HepG2 (cell line): ENCODE measurements at regions not wholly inside any gene's neighbourhood (a gene's known extent, or its start where the extent isn't known, plus 50 kb on each side); places are given as distances from the start of the nearest gene placed in this dataset.

Experiments
- ATAC-seq: fragments of 200-7000 bp; cut with Tn5 transposase; 3 replicates; pipeline ENCODE4 v1.9.1; 2020; ENCODE audit warnings: mild to moderate bottlenecking, moderate library complexity
- BruUV-seq: library from RNA; stranded (reverse); fragments of 400-500 nt; replicated peaks from 2 replicates; lab custom pipeline; 2021; lab: Mats Ljungman, UMichigan
- CTCF ChIA-PET: fragments of 300-600 bp; formaldehyde crosslinking; extraction: SDS; loops from one replicate; lab custom pipeline; 2021; ENCODE audit warnings: low total read pairs, inconsistent platforms, low intra/inter-chr PET ratio; lab: Yijun Ruan, JAX
- POLR2A ChIA-PET: fragments of 350-600 bp; sonication (Branson Sonifier 250); formaldehyde crosslinking; loops from one replicate; lab custom pipeline; 2020; ENCODE audit warnings: antibody characterized with exemption, inconsistent platforms; lab: Yijun Ruan, JAX
- DNase-seq: peaks from one replicate; pipeline ENCODE4 v3.0.0-alpha.2; 2015; ENCODE audit warnings: low spot score
- FAIRE-seq: peaks from 3 replicates; lab custom pipeline; 2011; peaks lifted over from hg19 to GRCh38; lab: Jason Lieb, UNC
- H2AFZ ChIP-seq: one replicate; pipeline ENCODE4 v1.6.1; 2011; ENCODE audit warnings: low read length, inconsistent platforms
- H3K27ac ChIP-seq: fragments of 300-600 bp; 3 replicates; pipeline ENCODE4 v1.8.0; 2011; ENCODE audit warnings: mixed run types, mild to moderate bottlenecking, mixed read lengths, low read length, inconsistent platforms; ENCODE audit not compliant: insufficient read depth; ENCODE audit errors: extremely low read length
- H3K27me3 ChIP-seq, 2 experiments: fragments of 200-600 bp in 1 of 2; 2 replicates in 1 of 2; 3 replicates in 1 of 2; pipeline versions ENCODE4 v1.6.0 to v1.8.0; 2011; ENCODE audit warnings: low read length in 2 of 2, mild to moderate bottlenecking in 2 of 2, moderate library complexity in 2 of 2, inconsistent platforms in 1 of 2; ENCODE audit not compliant: insufficient read depth in 2 of 2, control insufficient read depth in 1 of 2
- H3K36me3 ChIP-seq, 2 experiments: fragments of 200-600 bp in 1 of 2; replicated peaks in 1 of 2; 2 replicates in 1 of 2; 3 replicates in 1 of 2; pipeline versions ENCODE4 v1.5.1 to v1.8.0; 2011; ENCODE audit warnings: low read length in 2 of 2, inconsistent platforms in 1 of 2; ENCODE audit not compliant: insufficient read depth in 2 of 2, control insufficient read depth in 1 of 2
- H3K4me1 ChIP-seq: 2 replicates; pipeline ENCODE4 v1.5.1; 2012; ENCODE audit warnings: low read length, inconsistent platforms; ENCODE audit not compliant: insufficient read depth
- H3K4me2 ChIP-seq: 2 replicates; pipeline ENCODE4 v1.6.0; 2011; ENCODE audit warnings: low read depth, low read length, inconsistent platforms
- H3K4me3 ChIP-seq, 3 experiments: fragments of 200-600 bp in 1 of 3; sonication (generic), shearing (Covaris generic) in 1 of 3; replicated peaks in 1 of 3; 2 replicates each; pipeline ENCODE4 v1.5.1; 2011 to 2016; ENCODE audit warnings: low read length in 3 of 3, inconsistent platforms in 2 of 3, low read depth in 2 of 3, mild to moderate bottlenecking in 2 of 3, control low read depth in 1 of 3, mixed read lengths in 1 of 3; ENCODE audit not compliant: insufficient read depth in 1 of 3
- H3K79me2 ChIP-seq: one replicate; pipeline ENCODE4 v1.6.1; 2011; ENCODE audit warnings: low read length, inconsistent platforms; ENCODE audit not compliant: insufficient read depth
- H3K9ac ChIP-seq: 2 replicates; pipeline ENCODE4 v1.6.0; 2011; ENCODE audit warnings: mild to moderate bottlenecking, low read depth, low read length, inconsistent platforms; ENCODE audit not compliant: insufficient read depth
- H3K9me3 ChIP-seq: 2 replicates; pipeline ENCODE4 v1.5.1; 2012; ENCODE audit warnings: mild to moderate bottlenecking, low read length
- H4K20me1 ChIP-seq: 2 replicates; pipeline ENCODE4 v1.6.0; 2011; ENCODE audit warnings: inconsistent platforms, mild to moderate bottlenecking, low read length, moderate library complexity; ENCODE audit not compliant: insufficient read depth
- ATF7-NPFF ChIP-seq: sonication (generic); formaldehyde crosslinking; IDR thresholded peaks from 2 replicates; pipeline ENCODE4 v1.8.1; 2023; ENCODE audit warnings: mild to moderate bottlenecking, low read depth, missing genetic modification reagents, moderate library complexity
- CBX5 ChIP-seq: sonication (generic); formaldehyde crosslinking; IDR thresholded peaks from 2 replicates; pipeline ENCODE4 v1.4.0; 2020; ENCODE audit warnings: missing genetic modification reagents, borderline replicate concordance
- CC2D1A ChIP-seq: sonication (generic); formaldehyde crosslinking; IDR thresholded peaks from 2 replicates; pipeline ENCODE4 v1.8.1; 2023; ENCODE audit warnings: mild to moderate bottlenecking, missing genetic modification reagents
- FOXA1 ChIP-seq, 2 experiments: fragments of 450-650 bp in 1 of 2; sonication (generic) in 1 of 2; formaldehyde crosslinking in 1 of 2; IDR thresholded peaks; 2 replicates each; pipeline versions ENCODE4 v1.4.0 to v1.6.1; 2016 to 2020; ENCODE audit warnings: missing genetic modification reagents in 1 of 2
- MED8 ChIP-seq: sonication (generic); formaldehyde crosslinking; IDR thresholded peaks from 2 replicates; pipeline ENCODE4 v1.8.1; 2023; ENCODE audit warnings: mild to moderate bottlenecking, missing genetic modification reagents; ENCODE audit not compliant: insufficient replicate concordance
- NONO ChIP-seq, 2 experiments: fragments of 450-650 bp in 1 of 2; sonication (generic) in 1 of 2; formaldehyde crosslinking in 1 of 2; IDR thresholded peaks in 1 of 2; conservative IDR thresholded peaks in 1 of 2; 2 replicates each; pipeline versions ENCODE4 v1.6.1 to v1.8.0; 2017 to 2022; ENCODE audit warnings: mild to moderate bottlenecking in 1 of 2, missing genetic modification reagents in 1 of 2, moderate library complexity in 1 of 2
- RELA ChIP-seq: sonication (generic); formaldehyde crosslinking; IDR thresholded peaks from 2 replicates; pipeline ENCODE4 v1.4.0; 2020; ENCODE audit warnings: missing genetic modification reagents
- STAG1 ChIP-seq: sonication (generic); formaldehyde crosslinking; IDR thresholded peaks from 2 replicates; pipeline ENCODE4 v1.4.0; 2020; ENCODE audit warnings: missing genetic modification reagents
- WIZ ChIP-seq: sonication (generic); formaldehyde crosslinking; IDR thresholded peaks from 2 replicates; pipeline ENCODE4 v1.5.1; 2020; ENCODE audit warnings: mild to moderate bottlenecking, missing genetic modification reagents
- ZBTB46 ChIP-seq: sonication (generic); formaldehyde crosslinking; IDR thresholded peaks from 2 replicates; pipeline ENCODE4 v1.4.0; 2020; ENCODE audit warnings: mild to moderate bottlenecking, missing genetic modification reagents, borderline replicate concordance
- ZNF274 ChIP-seq: sonication (generic); formaldehyde crosslinking; IDR thresholded peaks from 2 replicates; pipeline ENCODE4 v1.5.1; 2020; ENCODE audit warnings: mild to moderate bottlenecking, missing genetic modification reagents
- ZNF567 ChIP-seq: sonication (generic); formaldehyde crosslinking; IDR thresholded peaks from 2 replicates; pipeline ENCODE4 v1.8.1; 2023; ENCODE audit warnings: mild to moderate bottlenecking, missing genetic modification reagents, borderline replicate concordance
- ZNF7 ChIP-seq: IDR thresholded peaks from 2 replicates; pipeline ENCODE4 v1.6.1; 2016; ENCODE audit warnings: missing biosample characterization, missing genetic modification reagents
- ZNF780A ChIP-seq: sonication (generic); formaldehyde crosslinking; IDR thresholded peaks from 2 replicates; pipeline ENCODE4 v1.8.0; 2022; ENCODE audit warnings: mild to moderate bottlenecking, missing genetic modification reagents, moderate library complexity
- ZSCAN21 ChIP-seq: sonication (generic); formaldehyde crosslinking; IDR thresholded peaks from 2 replicates; pipeline ENCODE4 v1.8.0; 2022; ENCODE audit warnings: mild to moderate bottlenecking, missing genetic modification reagents, moderate library complexity, borderline replicate concordance
- WGBS: methylation state at CpG from one replicate; pipeline ENCODE4 v1.1.6; 2017; ENCODE audit warnings: low lambda C conversion rate; 5-methylcytosine and 5-hydroxymethylcytosine counted together
- in situ Hi-C: cut with HindIII; loops from 2 replicates; pipeline ENCODE4 v1.10.0; 2017; ENCODE audit warnings: low pct_unique_long_range_greater_than_20kb; ENCODE audit not compliant: extremely low pct_ligation_motif_present
- intact Hi-C: fragments of 100-400 bp; cut with micrococcal nuclease; formaldehyde crosslinking; loops from one replicate; pipeline ENCODE4 v1.10.0; 2022; ENCODE audit not compliant: unreplicated experiment
- TF ChIP-seq, protein P1 (sequence below), 2 experiments: IDR thresholded peaks; 2 replicates each; pipeline ENCODE4 v1.6.1; 2011 to 2012; ENCODE audit warnings: low read length in 2 of 2, borderline replicate concordance in 1 of 2, low read depth in 1 of 2, mild to moderate bottlenecking in 1 of 2, moderate library complexity in 1 of 2
- TF ChIP-seq, protein P2 (sequence below): sonication (generic); formaldehyde crosslinking; IDR thresholded peaks from 2 replicates; pipeline ENCODE4 v1.9.0; 2021; ENCODE audit warnings: missing genetic modification reagents, borderline replicate concordance

DNA sequence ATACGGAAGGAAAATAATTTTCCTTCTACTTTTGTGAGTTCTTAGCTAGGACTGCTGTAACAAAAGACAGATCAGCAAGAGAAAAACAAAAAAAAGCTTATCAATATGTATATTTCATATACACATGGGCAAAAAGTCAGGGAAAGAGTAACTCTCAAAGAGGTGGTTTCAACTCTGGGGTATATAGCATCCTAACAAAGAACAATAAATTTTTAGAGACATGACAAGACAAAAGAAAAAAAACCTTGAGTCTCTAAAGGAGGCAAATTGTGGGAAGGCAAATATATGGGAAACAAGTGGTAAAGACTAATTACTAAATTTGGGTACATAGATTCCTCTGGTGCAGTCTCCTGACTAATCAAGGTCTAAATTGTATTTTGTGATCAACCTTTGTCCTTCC, 93.2 kb downstream of the C5orf15 start:
- in situ Hi-C loops, result no loop called here
- 88% methylated on average over 1 of the region's 1 CpG for WGBS
- POLR2A ChIA-PET, result no interaction called here

DNA sequence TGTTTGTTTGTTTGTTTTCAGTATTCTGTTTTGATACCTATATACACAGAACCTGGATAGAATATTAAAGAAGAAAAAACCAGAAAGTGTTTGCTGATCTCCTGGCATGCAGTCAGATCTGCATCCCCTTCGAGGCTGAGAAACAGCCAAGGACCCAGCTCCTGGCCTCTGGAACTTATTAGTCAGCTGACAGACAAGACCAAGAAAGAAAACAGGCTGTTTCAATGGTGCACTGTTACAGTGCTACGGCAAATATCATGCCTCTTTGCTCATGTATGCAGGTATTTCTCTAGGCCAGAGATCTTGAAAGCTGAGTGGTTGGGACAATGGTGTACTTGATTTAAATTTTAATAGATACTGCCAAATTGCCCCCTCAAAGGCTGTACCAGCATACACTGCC, 95.0 kb downstream of the C5orf15 start:
- CTCF ChIA-PET, result no interaction called here
- TF ChIP-seq, protein P1, sequence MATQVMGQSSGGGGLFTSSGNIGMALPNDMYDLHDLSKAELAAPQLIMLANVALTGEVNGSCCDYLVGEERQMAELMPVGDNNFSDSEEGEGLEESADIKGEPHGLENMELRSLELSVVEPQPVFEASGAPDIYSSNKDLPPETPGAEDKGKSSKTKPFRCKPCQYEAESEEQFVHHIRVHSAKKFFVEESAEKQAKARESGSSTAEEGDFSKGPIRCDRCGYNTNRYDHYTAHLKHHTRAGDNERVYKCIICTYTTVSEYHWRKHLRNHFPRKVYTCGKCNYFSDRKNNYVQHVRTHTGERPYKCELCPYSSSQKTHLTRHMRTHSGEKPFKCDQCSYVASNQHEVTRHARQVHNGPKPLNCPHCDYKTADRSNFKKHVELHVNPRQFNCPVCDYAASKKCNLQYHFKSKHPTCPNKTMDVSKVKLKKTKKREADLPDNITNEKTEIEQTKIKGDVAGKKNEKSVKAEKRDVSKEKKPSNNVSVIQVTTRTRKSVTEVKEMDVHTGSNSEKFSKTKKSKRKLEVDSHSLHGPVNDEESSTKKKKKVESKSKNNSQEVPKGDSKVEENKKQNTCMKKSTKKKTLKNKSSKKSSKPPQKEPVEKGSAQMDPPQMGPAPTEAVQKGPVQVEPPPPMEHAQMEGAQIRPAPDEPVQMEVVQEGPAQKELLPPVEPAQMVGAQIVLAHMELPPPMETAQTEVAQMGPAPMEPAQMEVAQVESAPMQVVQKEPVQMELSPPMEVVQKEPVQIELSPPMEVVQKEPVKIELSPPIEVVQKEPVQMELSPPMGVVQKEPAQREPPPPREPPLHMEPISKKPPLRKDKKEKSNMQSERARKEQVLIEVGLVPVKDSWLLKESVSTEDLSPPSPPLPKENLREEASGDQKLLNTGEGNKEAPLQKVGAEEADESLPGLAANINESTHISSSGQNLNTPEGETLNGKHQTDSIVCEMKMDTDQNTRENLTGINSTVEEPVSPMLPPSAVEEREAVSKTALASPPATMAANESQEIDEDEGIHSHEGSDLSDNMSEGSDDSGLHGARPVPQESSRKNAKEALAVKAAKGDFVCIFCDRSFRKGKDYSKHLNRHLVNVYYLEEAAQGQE (IDR thresholded peaks at IDR 0.05; ENCODE audit: borderline replicate concordance in 1 of 2, low read depth in 1 of 2, low read length in 2 of 2), result no peak
- TF ChIP-seq NONO (IDR thresholded peaks at IDR 0.05) (no peak), NONO (CRISPR knock-in tag; conservative IDR thresholded peaks at IDR 0.05) (no peak), ZNF780A (no peak), FOXA1 (IDR thresholded peaks at IDR 0.05) (no peak), FOXA1 (CRISPR knock-in tag; IDR thresholded peaks at IDR 0.05) (no peak), ZBTB46 (CRISPR knock-in tag) (no peak)

More for the DNA sequence above, 93.2 kb downstream of the C5orf15 start:
- H4K20me1 ChIP-seq, result no peaks in the 10 kb centered on the region
- no peak overlapping the region for H3K27ac ChIP-seq
- H3K4me1 ChIP-seq, result no peaks in the 10 kb centered on the region
- H3K9ac ChIP-seq, result no peak overlapping the region
- H3K79me2 ChIP-seq, result no peaks in the 10 kb centered on the region
- peaks cover 0 to 13% of the 10 kb centered on the region in 2 experiments; a peak in 2 of 5 replicates for H3K27me3 ChIP-seq
- H3K36me3 ChIP-seq, result no peaks in the 10 kb centered on the region
- FAIRE-seq, result no peak
- H3K4me2 ChIP-seq, result no peak overlapping the region
- no TSS peak for BruUV-seq
- CTCF ChIA-PET, result no interaction called here
- no peaks in the 10 kb centered on the region for H3K9me3 ChIP-seq
- H3K4me3 ChIP-seq, result no peak overlapping the region
- no peak for DNase-seq
- ATAC-seq, result no peak
- H2AFZ ChIP-seq, result no peak overlapping the region
- TF ChIP-seq CC2D1A (CRISPR knock-in tag) (no peak), ATF7-NPFF (CRISPR knock-in tag) (no peak), STAG1 (no peak), ZSCAN21 (CRISPR knock-in tag) (no peak), WIZ (CRISPR knock-in tag) (no peak), ZNF7 (no peak), ZNF567 (CRISPR knock-in tag) (no peak), RELA (CRISPR knock-in tag) (no peak), MED8 (no peak), CBX5 (CRISPR knock-in tag) (no peak), ZNF274 (no peak)
- TF ChIP-seq, protein P2, sequence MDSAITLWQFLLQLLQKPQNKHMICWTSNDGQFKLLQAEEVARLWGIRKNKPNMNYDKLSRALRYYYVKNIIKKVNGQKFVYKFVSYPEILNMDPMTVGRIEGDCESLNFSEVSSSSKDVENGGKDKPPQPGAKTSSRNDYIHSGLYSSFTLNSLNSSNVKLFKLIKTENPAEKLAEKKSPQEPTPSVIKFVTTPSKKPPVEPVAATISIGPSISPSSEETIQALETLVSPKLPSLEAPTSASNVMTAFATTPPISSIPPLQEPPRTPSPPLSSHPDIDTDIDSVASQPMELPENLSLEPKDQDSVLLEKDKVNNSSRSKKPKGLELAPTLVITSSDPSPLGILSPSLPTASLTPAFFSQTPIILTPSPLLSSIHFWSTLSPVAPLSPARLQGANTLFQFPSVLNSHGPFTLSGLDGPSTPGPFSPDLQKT, result no peak
- intact Hi-C loops, result no loop called here

More for the DNA sequence above, 95.0 kb downstream of the C5orf15 start:
- ATAC-seq, result no peak
- intact Hi-C loops (no loop called here), in situ Hi-C loops (no loop called here)
- H3K27ac ChIP-seq, result no peak overlapping the region
- H3K4me1 ChIP-seq, result no peaks in the 10 kb centered on the region
- H3K27me3 ChIP-seq, result peaks cover 0 to 8% of the 10 kb centered on the region in 2 experiments; a peak in 2 of 5 replicates
- no peak overlapping the region for H3K4me3 ChIP-seq
- BruUV-seq, result no TSS peak
- H3K9ac ChIP-seq, result no peak overlapping the region
- WGBS, result 0% methylated on average over 2 of the region's 2 CpGs
- no peak overlapping the region for H3K4me2 ChIP-seq
- H3K9me3 ChIP-seq, result no peaks in the 10 kb centered on the region
- H3K79me2 ChIP-seq, result no peaks in the 10 kb centered on the region
- H3K36me3 ChIP-seq, result no peaks in the 10 kb centered on the region
- no peak overlapping the region for H2AFZ ChIP-seq
- H4K20me1 ChIP-seq, result no peaks in the 10 kb centered on the region
- POLR2A ChIA-PET, result no interaction called here
- no peak for FAIRE-seq
- no peak for DNase-seq
